GM19324 (cell line): ENCODE measurements at regions not wholly inside any gene's neighbourhood (a gene's known extent, or its start where the extent isn't known, plus 50 kb on each side); places are given as distances from the start of the nearest gene placed in this dataset.
"Not testable (repeated sequence)": the region's sequence is repeated elsewhere in the genome, so short reads cannot be mapped to it uniquely, and the experiment has no call there.

ENCODE experiments used
- ATAC-seq: cut with Tn5 transposase; IDR thresholded peaks from one replicate; pipeline ENCODE4 v1.9.1; 2021; ENCODE audit warnings: mild to moderate bottlenecking, moderate library complexity; ENCODE audit not compliant: unreplicated experiment, low FRiP score

DNA sequence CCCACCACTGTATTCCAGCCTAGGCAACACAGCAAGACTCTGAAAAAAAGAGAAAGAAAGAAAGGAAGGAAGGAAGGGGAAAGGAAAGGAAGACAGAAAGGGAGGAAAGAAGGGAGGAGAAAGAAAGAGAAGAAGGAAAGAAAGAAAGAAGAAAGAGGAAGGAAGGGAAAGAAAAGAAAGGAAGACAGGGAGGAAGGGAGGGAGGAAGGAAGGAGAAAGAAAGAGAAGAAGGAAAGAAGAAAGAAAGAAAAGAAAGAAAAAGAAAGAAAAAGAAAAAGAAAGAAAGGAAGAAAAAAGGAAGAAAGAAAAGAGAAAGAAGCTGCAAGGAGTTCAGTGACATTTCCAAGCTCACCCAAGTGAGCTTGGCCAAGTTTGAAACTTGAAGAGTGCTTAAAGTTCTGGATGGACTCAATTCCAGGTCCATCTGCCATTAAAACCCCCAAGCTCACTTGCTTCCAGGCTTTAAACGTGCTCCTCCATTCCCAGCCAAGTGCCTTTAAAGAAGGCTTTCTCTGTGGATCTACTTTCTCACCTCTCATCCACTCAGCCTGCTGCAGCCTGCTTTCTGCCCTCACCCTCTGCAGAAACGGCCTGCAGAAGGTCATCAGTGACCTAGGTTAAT lies 101.5 kb downstream of the VCPKMT start:
- no peak for ATAC-seq

DNA sequence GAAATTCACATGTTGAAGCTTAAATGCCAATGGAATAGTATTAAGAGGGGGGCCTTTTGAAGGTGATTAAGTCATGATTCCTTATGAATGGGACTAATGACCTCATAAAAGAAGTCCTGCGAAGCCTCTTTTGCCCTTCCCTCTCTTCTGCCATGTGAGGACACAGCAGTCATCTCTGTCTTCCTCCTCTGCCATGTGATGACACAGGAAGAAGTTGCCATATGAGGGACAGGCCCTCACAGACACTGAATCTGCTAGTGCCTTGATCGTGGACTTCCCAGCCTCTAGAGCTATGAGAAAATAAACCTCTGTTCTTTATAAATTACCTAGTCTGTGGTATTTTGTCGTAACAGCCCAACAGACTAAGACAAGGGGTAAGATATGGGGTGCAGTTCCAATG lies 100.7 kb downstream of the VCPKMT start:
- no peak for ATAC-seq

DNA sequence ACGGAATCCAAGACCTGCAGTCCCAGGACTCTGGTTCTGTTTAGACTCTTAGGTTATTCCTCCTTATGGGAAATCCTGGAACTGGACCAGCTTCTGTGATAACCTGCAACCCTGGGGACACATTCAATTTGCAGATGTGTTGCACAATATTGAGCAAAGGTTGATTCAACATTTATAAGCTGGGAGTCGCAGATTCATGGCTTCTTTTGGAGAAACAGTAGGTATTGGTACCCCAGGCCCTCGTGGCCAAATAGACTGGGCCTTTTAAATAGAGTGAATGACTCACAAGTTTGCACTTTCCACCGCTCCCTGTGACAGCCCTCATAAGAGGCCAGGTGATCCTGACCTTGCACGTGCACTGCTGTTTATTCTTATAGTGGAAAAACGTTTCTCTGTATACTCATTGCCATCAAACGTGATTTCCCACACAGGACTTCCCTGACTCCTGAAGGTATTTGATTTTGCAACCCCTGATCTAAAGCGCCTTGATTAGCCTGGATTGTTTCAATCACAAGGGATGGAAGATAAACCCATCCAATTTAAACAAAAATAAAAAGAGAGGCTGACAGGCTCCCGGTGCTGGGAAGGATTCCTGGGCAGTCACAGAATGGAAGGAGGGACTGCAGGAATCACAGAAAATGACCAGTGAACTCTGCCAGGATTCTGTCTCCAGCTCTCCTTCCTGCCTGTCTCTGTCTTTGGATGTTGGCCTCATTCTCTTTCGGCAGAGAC lies 98.0 kb downstream of the VCPKMT start:
- no peak for ATAC-seq

DNA sequence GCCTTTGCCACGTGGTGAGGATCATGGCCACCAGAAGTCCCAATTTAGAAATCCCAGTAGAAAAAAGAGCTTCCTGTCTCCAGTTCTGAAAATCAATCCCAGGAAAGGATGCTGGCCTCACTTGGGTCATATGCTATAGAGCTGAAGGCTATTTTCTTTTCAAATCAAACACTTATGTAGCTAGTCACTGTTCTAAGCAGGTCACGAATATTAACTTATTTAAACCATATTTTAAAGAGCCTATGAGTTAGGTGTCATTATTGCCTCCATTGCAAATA lies 97.5 kb downstream of the VCPKMT start:
- ATAC-seq, result no peak

DNA sequence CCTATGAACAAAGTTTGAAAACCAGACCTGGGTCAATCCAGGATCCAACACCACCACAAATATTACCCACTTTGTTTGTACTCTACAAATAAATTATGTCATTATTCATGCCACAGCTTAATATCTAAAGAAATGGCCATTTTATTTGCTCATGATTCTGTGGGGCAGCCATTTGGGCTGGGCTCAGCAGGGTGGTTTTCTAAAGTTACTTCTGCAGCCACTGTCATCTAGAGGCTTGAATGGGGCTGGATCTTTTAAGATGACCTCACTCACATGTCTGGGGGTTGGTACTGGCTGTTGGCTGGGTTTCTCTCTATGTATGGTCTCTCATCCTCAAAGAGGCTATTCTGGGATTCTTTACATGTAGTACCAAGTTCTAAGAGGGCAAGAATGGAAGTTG lies 96.2 kb downstream of the VCPKMT start:
- ATAC-seq, result no peak

DNA sequence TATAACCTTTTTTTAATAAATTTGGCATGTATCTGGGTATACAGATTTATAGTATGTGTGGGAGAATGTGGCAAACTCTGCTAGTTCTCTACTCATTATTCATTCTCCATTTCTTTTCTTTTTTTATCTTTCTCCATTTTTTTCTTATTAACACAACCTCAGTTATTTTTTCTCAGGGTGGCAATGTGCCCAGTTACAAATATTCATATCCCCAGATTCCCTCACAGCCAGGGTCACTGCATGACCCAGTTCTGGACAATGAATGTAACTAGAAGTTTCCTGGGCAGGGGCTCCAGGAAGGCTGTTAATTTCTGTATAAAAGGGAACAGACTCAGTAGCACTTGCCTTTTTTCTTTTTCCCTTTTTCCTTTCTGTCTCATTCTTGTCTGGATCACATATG lies 95.6 kb downstream of the VCPKMT start:
- no peak for ATAC-seq

DNA sequence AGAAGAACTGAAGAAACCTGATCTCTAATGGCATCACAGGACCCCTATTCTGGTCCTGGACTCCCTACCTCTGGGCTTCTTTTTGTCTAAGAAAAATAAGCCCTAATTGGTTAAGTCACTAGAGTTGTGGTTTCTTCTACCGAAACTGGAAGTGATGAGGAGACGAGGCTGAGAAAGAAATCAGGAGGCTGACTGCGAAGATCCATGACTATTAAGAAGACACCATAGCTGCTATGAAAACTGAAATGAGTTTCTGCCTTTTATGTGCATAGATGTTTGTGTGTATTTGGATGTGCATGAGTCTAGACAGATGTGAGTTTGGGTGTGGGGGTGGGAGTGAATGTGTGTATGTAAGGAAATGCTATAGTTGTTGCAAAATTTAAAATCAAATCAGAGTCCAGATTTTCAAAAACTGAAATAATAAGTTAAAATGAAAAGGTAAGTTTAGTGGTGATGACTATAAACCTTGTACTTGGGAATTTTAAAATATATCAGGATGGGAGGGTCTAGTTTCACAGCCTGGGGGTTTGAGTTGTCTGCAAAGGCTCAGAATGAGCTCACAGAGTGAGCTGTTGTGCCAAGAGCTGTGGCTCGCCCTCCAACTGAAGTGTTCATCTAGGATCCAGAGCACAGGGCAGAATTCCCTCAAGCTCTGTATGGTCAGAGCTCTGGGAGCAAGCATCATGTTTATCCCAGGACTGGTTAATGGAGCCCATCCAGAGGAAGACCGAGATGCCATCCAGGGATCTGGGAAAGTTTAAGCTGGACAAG lies 94.9 kb downstream of the VCPKMT start:
- no peak for ATAC-seq

DNA sequence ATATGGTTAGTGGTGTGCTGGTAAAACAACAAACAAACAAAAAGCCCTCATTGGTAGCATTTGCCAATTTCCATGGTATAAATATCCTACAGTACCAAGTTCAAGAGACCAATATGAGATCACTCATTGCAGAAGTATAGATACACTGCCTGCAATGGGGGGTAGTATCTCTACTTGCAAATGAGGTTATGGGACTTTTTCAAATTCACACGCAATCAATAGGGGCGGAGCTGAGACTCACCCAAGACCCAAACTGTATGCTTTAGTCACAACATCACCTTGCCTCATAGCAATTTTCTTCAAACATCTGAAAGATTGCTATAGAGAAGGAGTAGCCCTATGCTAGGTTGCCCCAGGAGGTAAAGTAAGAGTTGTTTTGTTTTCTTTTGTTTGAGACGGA lies 93.7 kb downstream of the VCPKMT start:
- ATAC-seq, result no peak

DNA sequence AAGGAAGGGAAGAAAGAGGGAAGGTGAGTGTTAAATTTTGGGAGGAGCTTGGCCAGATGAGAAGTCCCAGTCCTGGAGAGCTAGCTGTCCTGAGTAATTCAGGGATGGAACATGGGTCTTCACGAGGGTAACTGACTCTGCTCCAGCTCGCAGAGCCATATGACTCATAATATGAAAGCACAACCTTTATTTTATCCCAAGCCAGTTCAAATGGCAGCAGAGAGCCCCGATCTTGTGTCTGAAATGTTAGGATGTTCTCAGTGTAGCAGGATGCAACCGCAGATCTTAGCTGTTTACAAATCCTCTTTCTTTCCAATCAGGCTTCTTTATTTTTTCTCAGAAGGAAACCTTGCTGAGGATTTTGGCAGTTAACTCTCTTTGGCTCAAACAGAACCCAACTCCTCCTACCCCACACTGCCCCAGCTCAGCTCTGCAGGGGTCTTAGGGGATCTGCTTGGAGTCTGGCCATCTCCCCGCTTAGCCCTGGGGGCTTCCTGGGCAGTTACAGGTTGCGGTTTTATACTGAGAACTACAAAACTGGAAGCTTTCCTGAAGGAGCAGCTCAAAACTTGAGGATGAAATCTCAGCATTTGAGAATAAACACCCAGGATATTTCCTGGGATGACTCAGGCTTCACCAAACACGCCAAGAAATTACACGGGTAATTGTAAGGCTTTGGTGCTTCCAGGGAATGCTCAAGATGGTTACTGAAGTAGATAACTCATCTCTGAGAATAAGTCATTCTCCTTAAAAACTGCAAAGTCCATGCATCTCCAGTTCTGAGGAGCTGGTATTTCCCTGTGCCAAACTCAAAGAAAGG lies 92.5 kb downstream of the VCPKMT start:
- no peak for ATAC-seq

DNA sequence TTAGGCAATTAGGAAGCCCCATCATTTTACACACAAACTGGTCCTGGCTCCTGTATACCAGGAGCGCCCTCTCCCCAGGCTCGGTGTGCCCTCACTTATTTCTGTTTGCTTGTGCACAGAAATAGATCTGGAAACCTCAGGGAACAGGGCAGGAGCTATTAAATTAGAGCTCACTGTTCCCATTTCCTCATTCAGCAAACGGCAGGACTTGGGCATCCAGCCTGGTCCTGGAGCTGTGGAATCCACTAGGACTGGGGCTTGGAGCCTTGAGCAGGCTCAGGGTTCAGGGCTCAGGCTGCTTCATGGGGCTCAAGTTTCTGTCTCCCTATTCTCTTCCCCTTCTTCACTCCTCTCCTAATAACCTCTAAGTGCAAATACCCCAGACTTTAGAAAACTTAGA lies 91.3 kb downstream of the VCPKMT start:
- ATAC-seq, result no peak

DNA sequence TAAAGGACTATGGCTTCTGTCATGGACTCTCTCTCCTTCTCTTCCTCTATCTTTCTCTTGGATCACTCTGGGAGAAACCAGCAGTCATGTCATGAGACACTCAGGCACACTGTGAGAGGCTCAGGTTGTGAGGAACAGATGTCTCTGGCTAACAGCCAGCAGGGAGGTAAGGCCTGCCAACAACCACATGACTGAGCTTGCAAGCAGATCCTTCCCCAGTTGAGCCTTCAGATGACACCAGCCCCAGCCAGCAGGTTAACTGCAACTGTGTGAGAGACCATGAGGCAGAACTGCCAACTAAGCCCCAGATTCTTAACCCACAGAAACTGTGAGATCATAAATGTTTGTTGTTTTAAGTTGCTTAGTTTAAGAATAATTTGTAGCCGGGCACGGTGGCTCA lies 90.6 kb downstream of the VCPKMT start:
- ATAC-seq, result no peak

DNA sequence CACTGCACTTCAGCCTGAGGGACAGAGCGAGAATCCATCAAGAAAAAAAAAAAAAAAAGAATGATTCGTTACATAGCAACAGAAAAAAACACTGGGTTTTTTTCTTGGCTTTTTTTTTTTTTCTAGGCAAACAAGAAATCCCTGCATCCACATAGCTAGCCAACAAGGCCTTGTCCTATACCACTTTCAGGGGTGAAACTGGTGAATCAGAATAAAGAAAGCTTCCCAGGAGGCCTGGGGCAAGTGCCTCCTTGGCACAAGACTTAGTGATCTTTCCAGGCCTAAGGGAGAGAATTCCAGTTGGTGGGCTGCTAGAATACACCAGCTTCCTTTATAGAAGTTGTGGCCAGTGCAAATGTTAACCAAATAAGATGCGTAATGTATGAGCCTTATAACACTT lies 90.0 kb downstream of the VCPKMT start:
- no peak for ATAC-seq

DNA sequence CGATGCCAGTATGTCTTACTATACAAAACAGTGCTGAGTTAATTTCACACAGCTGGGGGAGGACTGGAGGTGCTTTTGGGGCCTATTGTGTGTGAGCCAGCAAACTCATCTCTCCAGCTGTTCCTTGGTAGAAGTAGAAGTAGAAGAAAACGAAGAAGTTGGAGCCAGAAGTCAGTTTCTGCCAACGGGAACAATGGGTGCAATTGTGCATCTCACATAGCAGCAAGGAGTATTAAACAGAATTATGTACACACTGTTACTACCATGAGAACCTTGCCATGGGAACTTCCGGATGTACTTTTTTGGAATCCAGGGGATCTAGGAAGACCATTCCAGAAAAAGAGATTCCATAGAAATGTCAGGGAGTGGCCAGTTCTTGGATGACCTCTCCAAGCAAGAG lies 88.6 kb downstream of the VCPKMT start:
- no peak for ATAC-seq

DNA sequence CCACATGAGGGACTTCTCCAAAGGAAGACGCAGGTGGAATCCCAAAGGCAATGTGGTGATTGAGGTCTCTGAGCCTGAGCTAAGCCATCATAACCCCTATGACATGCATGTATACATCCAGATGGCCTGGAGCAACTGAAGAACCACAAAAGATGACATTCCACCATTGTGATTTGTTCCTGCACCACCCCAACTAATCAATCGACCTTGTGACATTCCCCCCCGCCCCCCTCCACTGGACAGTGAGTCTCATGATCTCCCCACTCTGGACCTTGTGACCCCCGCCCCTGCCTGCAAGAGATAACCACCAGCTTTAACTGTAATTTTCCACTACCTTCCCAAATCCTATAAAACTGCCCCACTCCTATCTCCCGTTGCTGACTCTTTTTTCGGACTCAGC lies 87.9 kb downstream of the VCPKMT start:
- no peak for ATAC-seq

DNA sequence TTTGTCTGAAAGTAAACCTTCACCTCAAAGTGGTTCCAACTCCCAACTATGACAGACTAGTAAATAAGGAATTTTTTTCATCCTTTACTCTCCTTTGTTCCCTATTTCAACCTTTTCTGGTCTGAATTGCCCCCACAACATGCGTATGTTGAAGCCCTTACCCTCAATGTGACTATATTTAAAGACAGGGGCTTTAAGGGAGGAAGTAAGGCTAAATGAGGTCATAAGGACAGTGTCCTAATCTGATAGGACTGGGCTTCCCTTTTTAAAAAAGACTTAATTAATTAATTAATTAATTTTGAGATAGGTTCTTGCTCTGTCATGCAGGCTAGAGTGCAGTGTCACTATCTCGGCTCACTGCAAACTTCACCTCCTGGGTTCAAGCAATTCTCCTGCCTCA lies 86.3 kb downstream of the VCPKMT start:
- ATAC-seq, result no peak

DNA sequence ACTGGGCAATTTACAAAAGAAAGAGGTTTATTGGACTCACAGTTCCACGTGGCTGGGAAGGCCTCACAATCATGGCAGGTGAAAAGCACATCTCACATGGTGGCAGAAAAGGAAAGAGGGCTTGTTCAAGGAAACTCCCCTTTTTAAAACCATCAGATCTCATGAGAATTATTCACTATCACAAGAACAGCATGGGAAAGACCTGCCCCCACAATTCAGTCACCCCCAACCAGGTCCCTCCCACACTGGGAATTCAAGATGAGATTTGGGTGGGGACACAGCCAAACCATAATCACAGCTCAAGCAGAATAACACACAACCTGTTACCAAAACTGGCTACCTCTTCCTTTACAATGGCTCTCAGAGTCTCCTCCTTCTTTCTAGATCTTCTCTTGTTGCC lies 85.5 kb downstream of the VCPKMT start:
- ATAC-seq, result not testable (repeated sequence)

DNA sequence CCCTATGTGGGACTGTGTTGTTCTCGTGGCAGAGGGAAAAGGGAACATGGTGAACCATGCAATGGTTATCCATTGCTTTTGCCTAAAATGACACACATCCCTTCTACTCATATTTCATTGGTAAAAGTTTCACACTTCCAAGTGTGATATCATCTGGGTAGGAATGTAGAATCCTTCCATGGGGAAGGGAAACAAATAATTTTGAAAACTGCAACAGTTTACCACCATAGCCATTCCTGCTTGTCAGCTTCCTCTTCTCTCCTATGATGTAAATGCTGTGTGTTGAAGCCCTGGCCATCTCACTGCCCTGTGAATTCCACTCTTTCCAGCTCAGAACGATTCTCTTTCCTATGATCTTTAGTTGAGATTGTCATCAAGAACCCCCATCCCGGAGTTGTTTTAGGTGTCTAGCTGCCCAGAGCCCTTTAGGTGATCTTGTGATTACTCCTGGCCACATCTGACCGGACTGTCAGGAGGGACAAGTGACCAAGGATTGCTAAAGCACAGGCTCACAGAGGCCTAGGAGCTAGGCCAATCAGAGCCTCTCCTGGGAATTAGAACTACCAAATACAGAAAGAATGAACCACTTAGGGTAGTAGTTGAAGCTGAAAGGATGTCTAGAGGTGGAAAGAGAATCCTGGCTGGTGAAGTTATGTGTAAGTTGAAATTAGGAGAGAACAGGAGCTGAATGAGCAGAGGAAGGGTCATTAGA lies 84.6 kb downstream of the VCPKMT start:
- no peak for ATAC-seq

DNA sequence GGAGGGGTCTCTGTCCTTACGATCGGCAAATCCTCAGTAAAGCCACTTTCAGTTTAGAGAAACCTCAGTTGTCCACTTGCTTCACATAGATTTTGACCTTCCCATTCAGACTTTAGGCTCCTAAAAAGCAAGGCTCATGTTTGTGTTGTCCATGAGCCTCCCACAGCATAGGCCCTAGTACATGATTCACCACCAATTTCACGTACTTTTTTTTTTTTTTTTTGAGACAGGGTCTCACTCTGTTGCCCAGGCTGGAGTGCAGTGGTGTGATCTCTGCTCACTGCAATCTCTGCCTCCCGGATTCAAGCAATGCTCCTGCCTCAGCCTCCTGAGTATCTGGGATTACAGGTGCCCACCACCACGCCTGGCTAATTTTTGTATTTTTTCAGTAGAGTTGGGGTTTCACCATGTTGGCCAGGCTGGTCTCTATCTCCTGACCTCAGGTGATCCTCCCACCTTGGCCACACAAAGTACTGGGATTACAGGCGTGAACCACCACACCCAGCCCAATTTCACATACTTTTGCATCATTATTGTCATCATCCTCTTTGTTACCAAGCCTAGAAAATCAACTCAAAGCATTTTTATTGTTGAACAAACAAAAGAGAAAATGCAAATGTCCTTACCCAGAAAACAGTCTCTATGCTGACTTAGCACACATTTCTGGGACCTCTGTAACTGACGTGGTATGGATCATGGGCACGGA lies 83.8 kb downstream of the VCPKMT start:
- not testable (repeated sequence) for ATAC-seq

DNA sequence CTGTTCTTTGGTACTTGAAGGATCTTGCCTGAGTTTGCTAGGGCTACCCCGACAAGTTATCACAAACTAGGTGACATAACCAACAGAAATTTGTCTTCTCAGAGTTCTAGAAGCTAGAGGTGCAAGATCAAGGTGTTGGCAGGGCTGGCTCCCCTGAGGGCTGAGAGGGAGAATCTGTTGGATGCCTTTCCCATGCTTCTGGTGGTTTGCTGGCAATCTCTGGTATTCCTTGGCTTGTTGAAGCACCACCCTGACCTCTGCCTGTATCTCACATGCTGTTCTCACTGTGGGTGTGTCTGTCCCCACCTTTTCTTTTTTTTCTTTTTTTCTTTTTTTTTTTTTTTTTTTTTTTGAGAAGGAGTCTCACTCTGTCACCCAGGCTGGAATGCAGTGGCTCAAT lies 81.2 kb downstream of the VCPKMT start:
- ATAC-seq, result no peak

DNA sequence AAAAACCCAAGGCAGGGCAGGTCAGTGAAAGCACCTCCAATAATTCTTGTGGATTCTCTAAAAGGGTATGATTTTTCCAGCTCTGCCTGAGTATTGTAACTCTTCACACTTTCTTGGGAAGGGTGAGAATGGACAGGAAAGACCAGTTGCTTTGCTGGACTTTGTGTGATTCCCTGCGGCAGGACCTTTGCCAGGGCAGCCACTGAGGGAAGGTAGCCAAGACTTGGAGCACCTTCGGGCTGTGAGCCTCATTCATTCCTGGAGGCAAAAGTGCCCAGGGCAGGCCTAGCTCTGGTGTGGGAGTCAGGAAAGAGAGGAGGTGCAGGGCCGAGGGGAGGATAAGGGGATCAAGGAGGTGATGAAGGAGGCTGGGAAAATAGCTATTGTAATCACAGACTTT lies 80.2 kb downstream of the VCPKMT start:
- no peak for ATAC-seq
